GM23338 (cell line): ENCODE measurements at regions not wholly inside any gene's neighbourhood (a gene's known extent, or its start where the extent isn't known, plus 50 kb on each side); places are given as distances from the start of the nearest gene placed in this dataset.

Experiments
- EZH2 ChIP-seq: fragments of 200-600 bp; sonication (generic); IDR thresholded peaks from one replicate; pipeline ENCODE4 v1.8.0; 2017; ENCODE audit warnings: antibody characterized with exemption, mild to moderate bottlenecking, low read depth; ENCODE audit not compliant: unreplicated experiment
- EZH2phosphoT487 ChIP-seq: fragments of 200-600 bp; sonication (generic); IDR thresholded peaks from one replicate; pipeline ENCODE4 v1.8.1; 2018; ENCODE audit warnings: antibody characterized with exemption; ENCODE audit not compliant: unreplicated experiment
- TF ChIP-seq, protein P1 (sequence below), 2 experiments: fragments of 200-600 bp in 1 of 2; sonication (generic) in 1 of 2; conservative IDR thresholded peaks; 2 replicates each; pipeline versions ENCODE4 v1.5.1 to v1.6.1; 2016 to 2017; ENCODE audit warnings: antibody characterized with exemption in 2 of 2, low read depth in 2 of 2, mild to moderate bottlenecking in 2 of 2, moderate library complexity in 1 of 2
- TF ChIP-seq, protein P2 (sequence below): fragments of 250-450 bp; sonication (Bioruptor Pico); IDR thresholded peaks from 2 replicates; pipeline ENCODE4 v1.5.0; 2020; ENCODE audit warnings: mild to moderate bottlenecking, moderate library complexity
- TF ChIP-seq, protein P3 (sequence below): IDR thresholded peaks from one replicate; pipeline ENCODE4 v1.6.1; 2018; ENCODE audit warnings: antibody characterized with exemption; ENCODE audit not compliant: unreplicated experiment

DNA sequence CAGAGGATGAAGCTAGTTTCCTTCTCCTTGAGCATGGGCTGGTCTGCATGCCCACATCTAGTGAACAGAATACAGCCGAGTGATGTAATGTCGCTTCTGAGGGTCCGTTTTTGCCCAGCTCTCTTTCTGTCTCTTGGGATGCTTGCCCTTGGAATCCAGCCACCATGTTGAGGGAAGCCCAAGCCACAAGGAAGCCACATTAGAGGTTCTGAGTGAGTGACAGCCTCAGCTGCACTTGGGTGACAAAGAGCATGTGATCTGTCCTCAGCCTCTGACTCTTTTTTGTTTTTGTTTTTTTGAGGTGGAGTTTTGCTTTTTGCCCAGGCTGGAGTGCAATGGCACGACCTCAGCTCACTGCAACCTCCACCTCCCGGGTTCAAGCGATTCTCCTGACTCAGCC, 100.6 kb upstream of the SALL4 start:
- TF ChIP-seq EZH2phosphoT487 (no peak), EZH2 (no peak)
- TF ChIP-seq, protein P1, sequence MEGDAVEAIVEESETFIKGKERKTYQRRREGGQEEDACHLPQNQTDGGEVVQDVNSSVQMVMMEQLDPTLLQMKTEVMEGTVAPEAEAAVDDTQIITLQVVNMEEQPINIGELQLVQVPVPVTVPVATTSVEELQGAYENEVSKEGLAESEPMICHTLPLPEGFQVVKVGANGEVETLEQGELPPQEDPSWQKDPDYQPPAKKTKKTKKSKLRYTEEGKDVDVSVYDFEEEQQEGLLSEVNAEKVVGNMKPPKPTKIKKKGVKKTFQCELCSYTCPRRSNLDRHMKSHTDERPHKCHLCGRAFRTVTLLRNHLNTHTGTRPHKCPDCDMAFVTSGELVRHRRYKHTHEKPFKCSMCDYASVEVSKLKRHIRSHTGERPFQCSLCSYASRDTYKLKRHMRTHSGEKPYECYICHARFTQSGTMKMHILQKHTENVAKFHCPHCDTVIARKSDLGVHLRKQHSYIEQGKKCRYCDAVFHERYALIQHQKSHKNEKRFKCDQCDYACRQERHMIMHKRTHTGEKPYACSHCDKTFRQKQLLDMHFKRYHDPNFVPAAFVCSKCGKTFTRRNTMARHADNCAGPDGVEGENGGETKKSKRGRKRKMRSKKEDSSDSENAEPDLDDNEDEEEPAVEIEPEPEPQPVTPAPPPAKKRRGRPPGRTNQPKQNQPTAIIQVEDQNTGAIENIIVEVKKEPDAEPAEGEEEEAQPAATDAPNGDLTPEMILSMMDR (conservative IDR thresholded peaks at IDR 0.05; ENCODE audit: low read depth in 2 of 2) = no peak
- TF ChIP-seq, protein P2, sequence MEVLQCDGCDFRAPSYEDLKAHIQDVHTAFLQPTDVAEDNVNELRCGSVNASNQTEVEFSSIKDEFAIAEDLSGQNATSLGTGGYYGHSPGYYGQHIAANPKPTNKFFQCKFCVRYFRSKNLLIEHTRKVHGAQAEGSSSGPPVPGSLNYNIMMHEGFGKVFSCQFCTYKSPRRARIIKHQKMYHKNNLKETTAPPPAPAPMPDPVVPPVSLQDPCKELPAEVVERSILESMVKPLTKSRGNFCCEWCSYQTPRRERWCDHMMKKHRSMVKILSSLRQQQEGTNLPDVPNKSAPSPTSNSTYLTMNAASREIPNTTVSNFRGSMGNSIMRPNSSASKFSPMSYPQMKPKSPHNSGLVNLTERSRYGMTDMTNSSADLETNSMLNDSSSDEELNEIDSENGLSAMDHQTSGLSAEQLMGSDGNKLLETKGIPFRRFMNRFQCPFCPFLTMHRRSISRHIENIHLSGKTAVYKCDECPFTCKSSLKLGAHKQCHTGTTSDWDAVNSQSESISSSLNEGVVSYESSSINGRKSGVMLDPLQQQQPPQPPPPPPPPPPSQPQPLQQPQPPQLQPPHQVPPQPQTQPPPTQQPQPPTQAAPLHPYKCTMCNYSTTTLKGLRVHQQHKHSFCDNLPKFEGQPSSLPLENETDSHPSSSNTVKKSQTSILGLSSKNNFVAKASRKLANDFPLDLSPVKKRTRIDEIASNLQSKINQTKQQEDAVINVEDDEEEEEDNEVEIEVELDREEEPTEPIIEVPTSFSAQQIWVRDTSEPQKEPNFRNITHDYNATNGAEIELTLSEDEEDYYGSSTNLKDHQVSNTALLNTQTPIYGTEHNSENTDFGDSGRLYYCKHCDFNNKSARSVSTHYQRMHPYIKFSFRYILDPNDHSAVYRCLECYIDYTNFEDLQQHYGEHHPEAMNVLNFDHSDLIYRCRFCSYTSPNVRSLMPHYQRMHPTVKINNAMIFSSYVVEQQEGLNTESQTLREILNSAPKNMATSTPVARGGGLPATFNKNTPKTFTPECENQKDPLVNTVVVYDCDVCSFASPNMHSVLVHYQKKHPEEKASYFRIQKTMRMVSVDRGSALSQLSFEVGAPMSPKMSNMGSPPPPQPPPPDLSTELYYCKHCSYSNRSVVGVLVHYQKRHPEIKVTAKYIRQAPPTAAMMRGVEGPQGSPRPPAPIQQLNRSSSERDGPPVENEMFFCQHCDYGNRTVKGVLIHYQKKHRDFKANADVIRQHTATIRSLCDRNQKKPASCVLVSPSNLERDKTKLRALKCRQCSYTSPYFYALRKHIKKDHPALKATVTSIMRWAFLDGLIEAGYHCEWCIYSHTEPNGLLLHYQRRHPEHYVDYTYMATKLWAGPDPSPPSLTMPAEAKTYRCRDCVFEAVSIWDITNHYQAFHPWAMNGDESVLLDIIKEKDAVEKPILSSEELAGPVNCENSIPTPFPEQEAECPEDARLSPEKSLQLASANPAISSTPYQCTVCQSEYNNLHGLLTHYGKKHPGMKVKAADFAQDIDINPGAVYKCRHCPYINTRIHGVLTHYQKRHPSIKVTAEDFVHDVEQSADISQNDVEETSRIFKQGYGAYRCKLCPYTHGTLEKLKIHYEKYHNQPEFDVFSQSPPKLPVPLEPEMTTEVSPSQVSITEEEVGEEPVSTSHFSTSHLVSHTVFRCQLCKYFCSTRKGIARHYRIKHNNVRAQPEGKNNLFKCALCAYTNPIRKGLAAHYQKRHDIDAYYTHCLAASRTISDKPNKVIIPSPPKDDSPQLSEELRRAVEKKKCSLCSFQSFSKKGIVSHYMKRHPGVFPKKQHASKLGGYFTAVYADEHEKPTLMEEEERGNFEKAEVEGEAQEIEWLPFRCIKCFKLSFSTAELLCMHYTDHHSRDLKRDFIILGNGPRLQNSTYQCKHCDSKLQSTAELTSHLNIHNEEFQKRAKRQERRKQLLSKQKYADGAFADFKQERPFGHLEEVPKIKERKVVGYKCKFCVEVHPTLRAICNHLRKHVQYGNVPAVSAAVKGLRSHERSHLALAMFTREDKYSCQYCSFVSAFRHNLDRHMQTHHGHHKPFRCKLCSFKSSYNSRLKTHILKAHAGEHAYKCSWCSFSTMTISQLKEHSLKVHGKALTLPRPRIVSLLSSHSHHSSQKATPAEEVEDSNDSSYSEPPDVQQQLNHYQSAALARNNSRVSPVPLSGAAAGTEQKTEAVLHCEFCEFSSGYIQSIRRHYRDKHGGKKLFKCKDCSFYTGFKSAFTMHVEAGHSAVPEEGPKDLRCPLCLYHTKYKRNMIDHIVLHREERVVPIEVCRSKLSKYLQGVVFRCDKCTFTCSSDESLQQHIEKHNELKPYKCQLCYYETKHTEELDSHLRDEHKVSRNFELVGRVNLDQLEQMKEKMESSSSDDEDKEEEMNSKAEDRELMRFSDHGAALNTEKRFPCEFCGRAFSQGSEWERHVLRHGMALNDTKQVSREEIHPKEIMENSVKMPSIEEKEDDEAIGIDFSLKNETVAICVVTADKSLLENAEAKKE (CRISPR knock-in tag) = no peak
- TF ChIP-seq, protein P3, sequence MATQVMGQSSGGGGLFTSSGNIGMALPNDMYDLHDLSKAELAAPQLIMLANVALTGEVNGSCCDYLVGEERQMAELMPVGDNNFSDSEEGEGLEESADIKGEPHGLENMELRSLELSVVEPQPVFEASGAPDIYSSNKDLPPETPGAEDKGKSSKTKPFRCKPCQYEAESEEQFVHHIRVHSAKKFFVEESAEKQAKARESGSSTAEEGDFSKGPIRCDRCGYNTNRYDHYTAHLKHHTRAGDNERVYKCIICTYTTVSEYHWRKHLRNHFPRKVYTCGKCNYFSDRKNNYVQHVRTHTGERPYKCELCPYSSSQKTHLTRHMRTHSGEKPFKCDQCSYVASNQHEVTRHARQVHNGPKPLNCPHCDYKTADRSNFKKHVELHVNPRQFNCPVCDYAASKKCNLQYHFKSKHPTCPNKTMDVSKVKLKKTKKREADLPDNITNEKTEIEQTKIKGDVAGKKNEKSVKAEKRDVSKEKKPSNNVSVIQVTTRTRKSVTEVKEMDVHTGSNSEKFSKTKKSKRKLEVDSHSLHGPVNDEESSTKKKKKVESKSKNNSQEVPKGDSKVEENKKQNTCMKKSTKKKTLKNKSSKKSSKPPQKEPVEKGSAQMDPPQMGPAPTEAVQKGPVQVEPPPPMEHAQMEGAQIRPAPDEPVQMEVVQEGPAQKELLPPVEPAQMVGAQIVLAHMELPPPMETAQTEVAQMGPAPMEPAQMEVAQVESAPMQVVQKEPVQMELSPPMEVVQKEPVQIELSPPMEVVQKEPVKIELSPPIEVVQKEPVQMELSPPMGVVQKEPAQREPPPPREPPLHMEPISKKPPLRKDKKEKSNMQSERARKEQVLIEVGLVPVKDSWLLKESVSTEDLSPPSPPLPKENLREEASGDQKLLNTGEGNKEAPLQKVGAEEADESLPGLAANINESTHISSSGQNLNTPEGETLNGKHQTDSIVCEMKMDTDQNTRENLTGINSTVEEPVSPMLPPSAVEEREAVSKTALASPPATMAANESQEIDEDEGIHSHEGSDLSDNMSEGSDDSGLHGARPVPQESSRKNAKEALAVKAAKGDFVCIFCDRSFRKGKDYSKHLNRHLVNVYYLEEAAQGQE = no peak
